ENCODE measurements at regions not wholly inside any gene's neighbourhood (a gene's known extent, or its start where the extent isn't known, plus 50 kb on each side); places are given as distances from the start of the nearest gene placed in this dataset.

- Histone ChIP-seq H2BK120ac (ENCODE audit: low read depth, low read length) (no peak overlapping the region), H4K20me1 (ENCODE audit: insufficient read depth, low read length) (no peaks in the 10 kb centered on the region), H3K79me1 (ENCODE audit: low read depth in 1 of 2, low read length in 2 of 2) (no peaks in the 10 kb centered on the region), H2BK5ac (ENCODE audit: low read depth, low read length, poor library complexity, severe bottlenecking) (no peak overlapping the region), H4K8ac (ENCODE audit: low read depth in 2 of 2, low read length in 2 of 2) (no peak overlapping the region), H3K9me1 (ENCODE audit: insufficient read depth, low read length) (no peaks in the 10 kb centered on the region), H2AK5ac (ENCODE audit: low read depth, low read length) (no peak overlapping the region), H3K9ac (ENCODE audit: low read depth, low read length) (no peak overlapping the region), H3K14ac (replicated peaks; ENCODE audit: low read depth, low read length) (no peak overlapping the region), H4K91ac (ENCODE audit: insufficient read depth, low read depth, low read length) (no peak overlapping the region), H3K27ac (ENCODE audit: insufficient read depth, low read length) (no peak overlapping the region), H2AK9ac (replicated peaks; ENCODE audit: low read depth, low read length, poor library complexity) (no peak overlapping the region), H2BK20ac (ENCODE audit: low read depth, low read length) (no peak overlapping the region), H2AFZ (replicated peaks; ENCODE audit: low read length, poor library complexity) (no peak overlapping the region), H3K4me2 (ENCODE audit: low read depth, low read length) (no peak overlapping the region), H3K4me3 (ENCODE audit: insufficient read depth, low read depth, low read length) (no peak overlapping the region), H3K36me3 (ENCODE audit: control insufficient read depth, insufficient read depth, low read length) (no peaks in the 10 kb centered on the region), H4K5ac (ENCODE audit: low read depth, low read length) (no peak overlapping the region), H3K4ac (ENCODE audit: low read depth, low read length) (no peak overlapping the region), H2BK15ac (ENCODE audit: low read depth, low read length) (no peak overlapping the region), H3K4me1 (ENCODE audit: control insufficient read depth, insufficient read depth, low read length) (no peaks in the 10 kb centered on the region), H3K9me3 (ENCODE audit: control insufficient read depth, insufficient read depth, low read length) (no peaks in the 10 kb centered on the region), H3K18ac (ENCODE audit: low read depth, low read length) (no peak overlapping the region), H3K23ac (ENCODE audit: low read depth, low read length) (no peak overlapping the region), H3K27me3 (ENCODE audit: control insufficient read depth, insufficient read depth, low read length) (no peaks in the 10 kb centered on the region), H3K56ac (ENCODE audit: extremely low read depth, insufficient read depth, low read length) (no peak overlapping the region)
- no peak for ATAC-seq (ENCODE audit: low read depth)
- no CpG with 5 or more reads among the region's 1 CpG for WGBS, 2 experiments (ENCODE audit: extremely low coverage in 2 of 2, insufficient read length in 1 of 2)
- BruUV-seq (replicated peaks) = no TSS peak
- DNase-seq = no peak
- TF ChIP-seq RAD21 (IDR thresholded peaks at IDR 0.05; ENCODE audit: low read length) (no peak), NFE2L2 (IDR thresholded peaks at IDR 0.05; ENCODE audit: low read depth, low read length) (no peak), CEBPB (IDR thresholded peaks at IDR 0.05; ENCODE audit: low read depth, low read length) (no peak), MXI1 (IDR thresholded peaks at IDR 0.05; ENCODE audit: borderline replicate concordance, low read depth, low read length) (no peak), SMC3 (IDR thresholded peaks at IDR 0.05; ENCODE audit: low read depth, low read length) (no peak), POLR2A (IDR thresholded peaks at IDR 0.05; ENCODE audit: low read depth, low read length) (no peak), ELK1 (IDR thresholded peaks at IDR 0.05; ENCODE audit: borderline replicate concordance, low read depth, low read length) (no peak), CHD1 (IDR thresholded peaks at IDR 0.05; ENCODE audit: low read depth, low read length) (no peak), MAFK (IDR thresholded peaks at IDR 0.05; ENCODE audit: low read depth, low read length) (no peak), RFX5 (IDR thresholded peaks at IDR 0.05; ENCODE audit: low read depth, low read length) (no peak), FOS (IDR thresholded peaks at IDR 0.05; ENCODE audit: low read depth, low read length) (no peak), BHLHE40 (IDR thresholded peaks at IDR 0.05; ENCODE audit: low read depth, low read length) (no peak), RCOR1 (IDR thresholded peaks at IDR 0.05; ENCODE audit: insufficient replicate concordance, low read length) (no peak), MAZ (IDR thresholded peaks at IDR 0.05; ENCODE audit: borderline replicate concordance, low read depth, low read length) (no peak)
- TF ChIP-seq, protein P1, sequence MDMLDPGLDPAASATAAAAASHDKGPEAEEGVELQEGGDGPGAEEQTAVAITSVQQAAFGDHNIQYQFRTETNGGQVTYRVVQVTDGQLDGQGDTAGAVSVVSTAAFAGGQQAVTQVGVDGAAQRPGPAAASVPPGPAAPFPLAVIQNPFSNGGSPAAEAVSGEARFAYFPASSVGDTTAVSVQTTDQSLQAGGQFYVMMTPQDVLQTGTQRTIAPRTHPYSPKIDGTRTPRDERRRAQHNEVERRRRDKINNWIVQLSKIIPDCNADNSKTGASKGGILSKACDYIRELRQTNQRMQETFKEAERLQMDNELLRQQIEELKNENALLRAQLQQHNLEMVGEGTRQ (IDR thresholded peaks at IDR 0.05; ENCODE audit: low read depth, low read length) = no peak
- TF ChIP-seq, protein P2, sequence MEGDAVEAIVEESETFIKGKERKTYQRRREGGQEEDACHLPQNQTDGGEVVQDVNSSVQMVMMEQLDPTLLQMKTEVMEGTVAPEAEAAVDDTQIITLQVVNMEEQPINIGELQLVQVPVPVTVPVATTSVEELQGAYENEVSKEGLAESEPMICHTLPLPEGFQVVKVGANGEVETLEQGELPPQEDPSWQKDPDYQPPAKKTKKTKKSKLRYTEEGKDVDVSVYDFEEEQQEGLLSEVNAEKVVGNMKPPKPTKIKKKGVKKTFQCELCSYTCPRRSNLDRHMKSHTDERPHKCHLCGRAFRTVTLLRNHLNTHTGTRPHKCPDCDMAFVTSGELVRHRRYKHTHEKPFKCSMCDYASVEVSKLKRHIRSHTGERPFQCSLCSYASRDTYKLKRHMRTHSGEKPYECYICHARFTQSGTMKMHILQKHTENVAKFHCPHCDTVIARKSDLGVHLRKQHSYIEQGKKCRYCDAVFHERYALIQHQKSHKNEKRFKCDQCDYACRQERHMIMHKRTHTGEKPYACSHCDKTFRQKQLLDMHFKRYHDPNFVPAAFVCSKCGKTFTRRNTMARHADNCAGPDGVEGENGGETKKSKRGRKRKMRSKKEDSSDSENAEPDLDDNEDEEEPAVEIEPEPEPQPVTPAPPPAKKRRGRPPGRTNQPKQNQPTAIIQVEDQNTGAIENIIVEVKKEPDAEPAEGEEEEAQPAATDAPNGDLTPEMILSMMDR (conservative IDR thresholded peaks at IDR 0.05; ENCODE audit: low read depth, low read length) = no peak
- in situ Hi-C loops (cut with MboI; ENCODE audit: low sequenced_read_pairs) = no loop called here
- ChIA-PET CTCF (no interaction called here), POLR2A (ENCODE audit: unreplicated experiment) (no interaction called here)
- dilution Hi-C loops (cut with HindIII; ENCODE audit: low sequenced_read_pairs, unreplicated experiment) = no loop called here
- intact Hi-C loops (cut with micrococcal nuclease) = no loop called here
Measured at GRCh38 chr13:89214185-89214584, 1543.0 kb downstream of the SLITRK5 start.

Data from IMR-90 (cell line).